ENCODE measurements at regions not wholly inside any gene's neighbourhood (a gene's known extent, or its start where the extent isn't known, plus 50 kb on each side); places are given as distances from the start of the nearest gene placed in this dataset.

GRCh38 chr18:47507651-47508050 is 256.2 kb upstream of the SKOR2 start:
- Histone ChIP-seq H3K36me3 (no peaks in the 10 kb centered on the region), H3K9me3 (ENCODE audit: low read depth) (no peaks in the 10 kb centered on the region), H3K27me3 (no peaks in the 10 kb centered on the region), H3K4me3 (no peak overlapping the region), H3K27ac (no peak overlapping the region), H3K4me1 (ENCODE audit: low read depth) (no peaks in the 10 kb centered on the region)
- no peak for DNase-seq (ENCODE audit: low read depth in 1 of 2, low spot score in 1 of 2)
- no peak for TF ChIP-seq CTCF (IDR thresholded peaks at IDR 0.05; ENCODE audit: low read depth, low read length)

- H3K27ac ChIP-seq, result no peak overlapping the region
- H3K4me3 ChIP-seq, result no peak overlapping the region
- H3K36me3 ChIP-seq, result no peaks in the 10 kb centered on the region
Observed at GRCh38 chr18:47506897-47507296, 255.4 kb upstream of the SKOR2 start.

GRCh38 chr18:47501946-47502345 is 250.5 kb upstream of the SKOR2 start:
- Histone ChIP-seq H3K4me3 (no peak overlapping the region), H3K9me3 (ENCODE audit: low read depth) (no peaks in the 10 kb centered on the region), H3K27me3 (no peaks in the 10 kb centered on the region), H3K27ac (no peak overlapping the region), H3K4me1 (ENCODE audit: low read depth) (no peaks in the 10 kb centered on the region), H3K36me3 (no peaks in the 10 kb centered on the region)
- TF ChIP-seq CTCF (IDR thresholded peaks at IDR 0.05; ENCODE audit: low read depth, low read length), result no peak
- no peak for DNase-seq (ENCODE audit: low read depth in 1 of 2, low spot score in 1 of 2)

More at GRCh38 chr18:47506897-47507296, 255.4 kb upstream of the SKOR2 start:
- H3K9me3 ChIP-seq (ENCODE audit: low read depth), result no peaks in the 10 kb centered on the region
- H3K27me3 ChIP-seq, result no peaks in the 10 kb centered on the region
- no peaks in the 10 kb centered on the region for H3K4me1 ChIP-seq (ENCODE audit: low read depth)
- DNase-seq (ENCODE audit: low read depth in 1 of 2, low spot score in 1 of 2), result no peak
- TF ChIP-seq CTCF (IDR thresholded peaks at IDR 0.05; ENCODE audit: low read depth, low read length), result no peak

GRCh38 chr18:47500930-47501329 is 249.5 kb upstream of the SKOR2 start:
- H3K27ac ChIP-seq, result no peak overlapping the region
- H3K4me3 ChIP-seq, result no peak overlapping the region
- H3K36me3 ChIP-seq, result no peaks in the 10 kb centered on the region
- no peaks in the 10 kb centered on the region for H3K9me3 ChIP-seq (ENCODE audit: low read depth)
- no peak for TF ChIP-seq CTCF (IDR thresholded peaks at IDR 0.05; ENCODE audit: low read depth, low read length)
- H3K27me3 ChIP-seq, result no peaks in the 10 kb centered on the region
- DNase-seq (ENCODE audit: low read depth in 1 of 2, low spot score in 1 of 2), result no peak
- no peaks in the 10 kb centered on the region for H3K4me1 ChIP-seq (ENCODE audit: low read depth)

GRCh38 chr18:47492691-47493090 is 241.2 kb upstream of the SKOR2 start:
- TF ChIP-seq CTCF (IDR thresholded peaks at IDR 0.05; ENCODE audit: low read depth, low read length), result no peak
- Histone ChIP-seq H3K27me3 (no peaks in the 10 kb centered on the region), H3K4me3 (no peak overlapping the region), H3K9me3 (ENCODE audit: low read depth) (no peaks in the 10 kb centered on the region), H3K27ac (no peak overlapping the region), H3K4me1 (ENCODE audit: low read depth) (no peaks in the 10 kb centered on the region), H3K36me3 (no peaks in the 10 kb centered on the region)
- DNase-seq (ENCODE audit: low read depth in 1 of 2, low spot score in 1 of 2), result no peak

GRCh38 chr18:47490882-47491281 is 239.4 kb upstream of the SKOR2 start:
- Histone ChIP-seq H3K4me3 (no peak overlapping the region), H3K4me1 (ENCODE audit: low read depth) (no peaks in the 10 kb centered on the region), H3K9me3 (ENCODE audit: low read depth) (no peaks in the 10 kb centered on the region), H3K27ac (no peak overlapping the region), H3K36me3 (no peaks in the 10 kb centered on the region), H3K27me3 (no peaks in the 10 kb centered on the region)
- TF ChIP-seq CTCF (IDR thresholded peaks at IDR 0.05; ENCODE audit: low read depth, low read length), result no peak
- DNase-seq (ENCODE audit: low read depth in 1 of 2, low spot score in 1 of 2), result no peak
